Dedifferentiated amniotic fluid mesenchymal stem cell (primary cell): ENCODE measurements at regions not wholly inside any gene's neighbourhood (a gene's known extent, or its start where the extent isn't known, plus 50 kb on each side); places are given as distances from the start of the nearest gene placed in this dataset.
A peak's percentile ranks its signal among the peaks of the same experiment; 100 is the strongest.

Experiments used
- DNase-seq: peaks from one replicate; pipeline ENCODE4 v3.0.0-alpha.2; 2016; ENCODE audit errors: extremely low spot score

GRCh38 chr4:123573866-123574508 lies 177.4 kb downstream of the SPRY1 start:
- DNase-seq = no peak

- DNase-seq = no peak
Observed at GRCh38 chr4:123575291-123575690, 178.7 kb downstream of the SPRY1 start.

- no peak for DNase-seq
Observed at GRCh38 chr4:123577225-123577906, 180.8 kb downstream of the SPRY1 start.

GRCh38 chr4:123578276-123579029 lies 181.9 kb downstream of the SPRY1 start:
- DNase-seq = no peak

- DNase-seq = no peak
Observed at GRCh38 chr4:123579961-123580360, 183.4 kb downstream of the SPRY1 start.

- no peak for DNase-seq
Observed at GRCh38 chr4:123580981-123581664, 184.5 kb downstream of the SPRY1 start.

GRCh38 chr4:123581802-123582201 lies 185.2 kb downstream of the SPRY1 start:
- no peak for DNase-seq

GRCh38 chr4:123583043-123583442 lies 186.4 kb downstream of the SPRY1 start:
- DNase-seq = no peak

GRCh38 chr4:123585111-123585510 lies 188.5 kb downstream of the SPRY1 start:
- no peak for DNase-seq

- DNase-seq = peak; percentile 95
Observed at GRCh38 chr4:123587983-123588494, 191.4 kb downstream of the SPRY1 start.

- DNase-seq = peak; percentile 73
Observed at GRCh38 chr4:123588631-123589241, 192.1 kb downstream of the SPRY1 start.

- DNase-seq = no peak
Observed at GRCh38 chr4:123589301-123589700, 192.7 kb downstream of the SPRY1 start.

GRCh38 chr4:123591875-123592274 lies 195.3 kb downstream of the SPRY1 start:
- DNase-seq = no peak

- no peak for DNase-seq
Observed at GRCh38 chr4:123593655-123594054, 197.1 kb downstream of the SPRY1 start.

GRCh38 chr4:123596805-123597204 lies 200.2 kb downstream of the SPRY1 start:
- DNase-seq = no peak

- peak; percentile 41 for DNase-seq
Observed at GRCh38 chr4:123597586-123597985, 201.0 kb downstream of the SPRY1 start.

GRCh38 chr4:123598331-123598730 lies 201.7 kb downstream of the SPRY1 start:
- no peak for DNase-seq

GRCh38 chr4:123599061-123599919 lies 202.7 kb downstream of the SPRY1 start:
- DNase-seq = no peak

- no peak for DNase-seq
Observed at GRCh38 chr4:123599920-123600810, 203.6 kb downstream of the SPRY1 start.
